ENCODE measurements at regions not wholly inside any gene's neighbourhood (a gene's known extent, or its start where the extent isn't known, plus 50 kb on each side); places are given as distances from the start of the nearest gene placed in this dataset.

DNA sequence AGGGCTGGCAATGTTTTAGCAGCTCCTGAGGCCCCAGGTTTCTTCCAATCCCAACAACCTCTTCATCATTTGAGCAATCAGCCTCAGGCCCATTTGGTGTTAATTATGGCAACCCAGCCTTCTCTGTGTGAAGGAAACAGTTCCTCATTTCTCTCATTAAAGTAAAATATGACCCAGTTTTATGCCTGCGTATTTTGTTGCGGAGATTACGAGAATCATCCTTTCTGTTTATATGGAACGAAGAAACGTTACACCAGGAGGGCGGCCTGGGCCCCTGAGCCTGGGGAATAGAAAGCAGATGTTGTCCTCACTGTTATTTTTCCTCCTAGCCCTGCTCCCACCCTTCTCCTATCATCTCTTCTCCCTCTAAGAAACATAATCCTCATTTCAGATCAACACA, 332.2 kb upstream of the USP24 start:
- TF ChIP-seq CTCF (IDR thresholded peaks at IDR 0.05) (no peak), POLR2A (IDR thresholded peaks at IDR 0.05) (no peak), EP300 (IDR thresholded peaks at IDR 0.05) (no peak)

Data from tibial nerve (tissue), 4 donors.